NCI-H69 (cell line): ENCODE measurements at regions not wholly inside any gene's neighbourhood (a gene's known extent, or its start where the extent isn't known, plus 50 kb on each side); places are given as distances from the start of the nearest gene placed in this dataset.
A peak's percentile ranks its signal among the peaks of the same experiment; 100 is the strongest.

ENCODE experiments used
- DNase-seq: peaks from one replicate; lab custom pipeline; 2025; lab: John Stamatoyannopoulos, UW

DNA sequence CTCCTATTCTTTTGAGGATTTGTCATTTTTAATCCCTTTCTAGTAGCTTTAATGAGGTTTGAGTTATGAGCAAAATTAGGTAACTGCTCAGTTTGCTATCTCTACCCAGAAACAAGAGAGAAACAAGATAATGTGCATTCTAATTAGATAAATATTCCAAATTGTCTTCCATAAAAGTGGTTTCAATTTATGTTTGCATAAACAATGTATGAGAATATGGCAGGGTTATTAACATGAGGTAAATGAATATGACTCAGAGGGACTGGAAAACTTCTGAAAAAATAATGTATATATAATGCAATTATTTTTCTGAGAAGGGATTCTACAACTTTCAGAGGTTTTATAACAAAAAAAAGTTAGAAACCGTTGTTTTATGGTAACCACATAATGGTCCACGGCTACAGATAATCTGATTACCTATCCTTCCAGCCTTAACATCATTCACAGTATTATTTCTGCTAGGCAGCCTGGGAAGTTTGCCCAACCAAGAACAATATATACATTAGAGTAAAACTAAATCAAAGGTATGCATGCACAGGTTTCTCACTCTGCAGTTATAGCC is 101.2 kb downstream of the CRPPA start:
- no peak for DNase-seq

DNA sequence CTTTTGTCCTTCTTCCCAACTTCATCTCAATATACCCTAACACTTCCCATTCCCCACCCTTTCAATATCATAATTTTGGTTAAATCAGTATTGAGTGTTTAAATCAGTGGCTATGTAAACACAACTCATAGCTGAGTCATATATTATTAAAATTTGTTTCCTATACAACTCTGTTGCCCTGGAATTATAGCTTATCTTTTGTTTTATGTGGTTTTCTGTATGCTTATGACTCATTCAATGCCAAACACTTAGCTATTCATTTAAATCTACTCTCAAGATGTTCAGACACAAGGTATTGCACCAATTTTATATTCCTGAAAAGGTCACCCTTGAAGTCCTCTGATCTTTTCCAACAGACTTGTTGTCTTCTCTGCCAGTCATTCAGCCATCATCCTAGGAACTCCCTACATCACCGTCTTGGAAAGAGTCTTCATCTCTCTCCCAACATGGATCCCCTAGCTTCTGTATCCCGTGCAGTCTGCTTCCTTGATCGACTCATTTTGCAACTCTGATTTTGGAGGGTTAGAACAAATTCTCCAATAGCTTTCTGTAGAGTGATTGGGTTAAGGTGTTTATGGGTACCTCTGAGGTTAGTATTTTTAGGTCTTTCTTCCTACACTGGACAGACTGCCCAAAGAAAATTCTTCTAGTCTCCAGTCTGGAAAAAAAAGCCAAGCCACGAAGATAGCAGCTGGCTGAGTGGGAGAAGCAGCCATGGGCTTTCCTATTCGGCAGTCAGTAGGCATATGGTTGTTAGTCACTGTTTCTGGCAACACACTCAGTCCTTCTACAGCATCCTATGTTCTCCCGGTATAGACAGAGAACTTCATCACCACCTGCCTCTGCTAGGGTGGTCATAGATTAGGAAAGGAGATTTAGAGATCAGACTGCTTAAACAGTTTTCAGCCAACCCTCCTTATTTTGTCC is 102.1 kb downstream of the CRPPA start:
- no peak for DNase-seq

DNA sequence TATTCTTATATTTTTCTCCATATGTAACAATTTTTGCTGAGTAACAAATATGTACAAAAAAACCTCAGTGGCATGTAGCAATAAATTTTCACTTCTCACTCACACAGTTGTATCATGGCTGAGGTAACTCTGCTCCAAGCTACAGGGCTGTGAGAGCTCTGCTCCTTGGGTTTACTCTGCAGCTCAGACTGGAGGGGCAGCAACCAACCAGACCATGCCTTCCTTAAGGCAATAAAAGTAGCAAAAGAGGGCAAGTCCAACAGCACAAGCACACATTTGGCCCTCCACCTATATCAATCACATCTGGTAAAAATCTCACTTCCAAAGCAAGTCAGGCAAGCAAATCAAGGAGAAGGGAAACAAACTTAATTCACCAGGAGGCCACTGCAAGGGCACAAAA is 102.9 kb downstream of the CRPPA start:
- no peak for DNase-seq

DNA sequence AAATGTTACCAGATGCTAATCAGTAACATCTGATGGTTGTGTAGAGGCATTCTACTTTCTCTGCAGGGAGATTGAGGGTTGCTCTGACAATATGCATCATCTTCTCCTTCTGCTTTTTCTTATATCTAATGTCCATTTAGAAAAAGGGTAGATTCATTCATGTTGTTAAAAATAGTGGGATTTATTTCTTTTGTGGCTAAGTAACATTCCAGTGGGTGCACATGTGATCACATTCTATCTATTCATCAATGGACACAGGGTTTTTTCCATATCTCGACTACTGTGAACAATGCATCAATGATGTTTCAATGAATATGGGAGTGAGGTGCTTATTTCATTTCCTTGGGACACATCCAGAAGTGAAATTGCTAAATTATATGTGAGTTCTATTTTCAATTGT is 103.9 kb downstream of the CRPPA start:
- DNase-seq: no peak

DNA sequence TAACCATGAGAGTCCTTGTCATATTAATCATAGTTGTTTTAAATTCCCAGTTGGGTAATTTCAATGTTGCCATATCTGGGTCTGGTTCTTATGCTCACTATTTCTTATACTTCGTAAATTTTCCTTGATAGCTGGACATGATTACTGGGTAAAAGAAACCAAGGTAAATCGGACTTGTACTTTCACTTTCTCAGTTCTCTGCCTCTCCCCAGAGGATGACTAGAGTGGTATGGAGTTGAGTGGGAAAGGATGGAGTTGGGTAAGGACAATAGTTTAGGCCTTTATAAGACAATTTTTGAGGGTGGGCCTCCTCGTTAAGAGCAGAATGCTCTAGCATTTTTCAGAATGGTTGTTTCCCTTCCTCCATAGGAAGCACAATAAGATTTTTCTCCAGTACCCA is 106.1 kb downstream of the CRPPA start:
- DNase-seq: no peak

DNA sequence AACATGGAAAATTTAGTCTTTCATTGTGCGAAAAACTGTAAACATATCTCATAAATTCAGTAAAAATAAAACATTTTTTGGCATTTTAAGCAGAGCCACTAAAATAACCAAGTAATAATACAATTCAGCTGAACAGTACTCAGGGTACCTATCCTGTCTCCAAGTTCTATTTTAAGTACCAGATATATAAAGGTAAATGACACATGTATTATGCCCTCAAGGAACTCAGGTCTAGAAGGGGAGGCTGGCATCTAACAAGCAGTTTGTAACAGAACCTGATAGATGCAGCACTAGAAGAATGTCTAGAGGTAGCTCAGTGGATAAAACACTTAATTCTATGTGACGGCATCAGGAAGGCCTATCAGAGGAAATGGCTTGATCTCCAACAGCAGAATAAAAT is 112.2 kb downstream of the CRPPA start:
- no peak for DNase-seq

DNA sequence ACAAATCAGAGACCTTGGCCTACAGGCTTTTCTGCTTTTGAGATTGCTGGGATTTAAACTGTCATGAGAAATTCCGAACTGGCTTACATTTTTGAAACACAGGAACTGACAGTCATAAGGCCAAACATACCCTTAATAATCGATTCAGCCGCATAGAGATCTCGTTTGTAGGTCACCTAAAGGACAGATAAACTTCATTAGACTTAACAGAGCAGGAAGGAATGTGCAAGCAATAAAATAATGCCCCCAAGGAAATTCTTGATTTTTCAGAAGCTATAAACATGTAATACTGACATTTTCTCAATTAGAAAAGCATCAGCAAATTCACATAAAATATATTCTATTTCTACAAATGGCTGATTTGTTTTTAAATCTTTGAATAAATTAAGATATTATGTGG is 120.0 kb downstream of the CRPPA start:
- DNase-seq: no peak

DNA sequence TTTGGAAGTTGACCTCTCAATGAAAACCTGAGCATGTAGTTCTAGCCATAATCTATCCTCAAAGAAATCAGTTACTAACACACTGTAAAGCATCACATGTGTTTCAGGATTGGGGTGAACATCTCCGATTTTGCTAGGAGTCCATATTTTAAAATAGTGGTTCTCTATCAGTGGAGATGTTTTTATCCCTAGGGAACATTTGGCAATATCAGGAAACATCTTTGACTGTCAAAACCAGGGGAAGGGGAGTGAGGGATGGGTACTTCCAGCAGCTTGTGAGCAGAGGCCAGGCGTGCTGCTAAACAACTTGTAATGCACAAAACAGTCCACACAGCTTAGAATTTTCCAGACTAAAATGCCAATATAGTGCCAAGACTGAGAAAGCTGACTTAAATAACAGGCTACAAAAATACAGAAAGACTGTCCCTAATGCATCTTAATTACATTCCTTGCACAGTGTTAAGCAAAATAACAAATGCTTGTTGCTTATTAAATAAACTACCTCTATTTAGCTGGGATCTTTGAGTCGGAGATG is 120.9 kb downstream of the CRPPA start:
- DNase-seq: no peak

DNA sequence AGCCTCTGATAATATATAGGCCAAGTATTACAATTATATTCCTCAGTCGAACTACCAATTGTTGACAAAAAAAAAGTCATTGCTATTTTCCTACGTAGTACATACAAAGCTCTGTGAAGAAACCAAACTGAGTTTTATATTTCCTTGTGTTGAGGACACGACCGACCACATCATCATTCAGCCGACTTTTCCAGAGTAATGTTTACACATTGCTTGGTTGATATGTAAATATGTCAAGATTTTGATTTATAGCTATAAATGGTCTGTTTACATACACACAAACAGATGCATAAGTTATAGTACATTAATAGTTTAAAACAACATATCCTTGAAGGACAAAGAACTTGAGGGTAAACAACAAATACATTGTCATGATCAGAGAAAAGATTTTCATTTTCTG is 121.5 kb downstream of the CRPPA start:
- no peak for DNase-seq

DNA sequence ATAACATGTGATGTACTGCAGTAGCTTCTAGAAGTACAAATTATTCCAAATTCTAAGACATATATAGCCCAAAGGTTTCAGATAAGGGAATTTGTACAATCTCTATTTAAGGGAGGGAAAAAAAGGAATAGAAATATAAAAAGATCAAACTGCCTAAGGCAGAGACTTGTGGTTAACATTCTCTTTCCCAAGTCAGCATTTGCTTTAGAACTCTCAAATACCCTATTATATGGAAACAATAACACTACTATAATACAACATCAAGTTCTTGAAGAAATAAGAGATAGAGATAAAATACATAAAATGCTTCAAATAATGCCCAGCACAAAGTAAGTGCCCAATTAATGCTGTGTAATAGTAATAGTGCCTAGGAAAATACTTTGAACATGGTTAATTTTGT is 123.1 kb downstream of the CRPPA start:
- DNase-seq: no peak

DNA sequence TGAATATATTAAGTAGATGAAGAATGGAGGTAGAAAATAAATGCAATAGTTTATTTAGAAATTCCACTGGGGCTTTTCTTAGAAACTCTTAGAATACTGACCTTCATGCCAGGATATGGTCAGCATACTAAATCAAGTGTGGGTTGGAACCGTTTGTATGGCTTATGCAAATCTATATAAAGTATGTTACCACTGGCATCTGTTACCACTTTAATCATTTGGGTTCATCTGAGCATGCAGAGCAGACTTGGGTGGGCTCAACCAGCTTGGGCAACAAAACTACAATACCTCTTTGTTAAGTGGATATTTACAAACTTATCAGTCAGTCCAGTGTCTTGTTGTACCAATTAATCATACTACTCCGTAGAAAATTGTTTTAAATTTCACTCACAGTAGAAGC is 125.8 kb downstream of the CRPPA start:
- no peak for DNase-seq

DNA sequence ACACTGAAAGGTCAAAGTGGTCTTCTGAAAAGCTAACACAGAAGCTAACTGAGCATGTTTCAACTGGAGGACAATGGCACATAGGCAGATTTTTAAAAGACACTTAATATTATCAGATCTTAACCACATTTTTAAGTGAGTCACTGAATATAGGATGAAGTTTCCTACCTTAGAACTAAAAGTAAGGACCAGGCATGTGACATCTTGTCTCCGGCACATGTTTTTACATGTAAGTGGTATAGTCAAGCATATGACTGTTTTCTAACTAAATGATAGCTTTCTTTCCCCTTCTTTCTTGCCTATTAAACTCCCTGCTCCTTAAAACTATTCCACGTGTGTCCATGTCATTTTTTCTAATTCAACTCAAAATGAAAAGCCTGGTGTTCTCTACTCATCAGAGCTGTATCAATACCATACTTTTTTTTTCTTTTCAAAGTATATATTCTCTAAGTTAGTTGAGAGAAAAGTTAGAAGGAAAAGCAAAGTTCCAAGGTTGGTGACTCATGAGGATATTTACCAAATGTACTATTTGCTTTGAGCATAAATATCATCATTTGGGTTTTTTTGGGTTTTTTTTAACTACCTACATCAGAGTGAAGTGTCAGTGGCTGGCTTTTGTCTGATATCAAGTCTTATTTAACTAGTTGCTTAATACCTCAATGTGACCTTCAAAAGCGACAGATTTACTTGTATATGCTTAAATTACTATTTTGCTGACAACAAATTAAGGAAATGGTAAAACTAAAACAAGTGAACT is 127.5 kb downstream of the CRPPA start:
- no peak for DNase-seq

DNA sequence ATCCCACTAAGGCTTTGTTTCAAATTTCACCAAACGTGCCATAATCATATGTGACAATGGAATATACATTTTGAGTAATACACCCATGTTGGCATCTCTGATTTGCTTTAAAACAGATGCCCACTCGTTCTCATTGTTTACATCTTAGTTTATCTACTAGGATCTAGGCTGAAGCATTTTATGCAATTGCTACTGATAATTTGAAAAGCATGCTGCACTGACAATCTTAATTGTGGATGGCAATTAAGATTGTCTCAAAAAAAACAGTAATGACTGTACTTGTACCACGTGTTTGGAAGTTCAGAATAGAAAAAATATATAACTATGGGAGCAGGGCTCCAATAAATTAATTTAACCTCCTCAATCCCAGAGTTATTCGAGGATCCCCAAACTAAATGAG is 136.8 kb downstream of the CRPPA start:
- DNase-seq: no peak

DNA sequence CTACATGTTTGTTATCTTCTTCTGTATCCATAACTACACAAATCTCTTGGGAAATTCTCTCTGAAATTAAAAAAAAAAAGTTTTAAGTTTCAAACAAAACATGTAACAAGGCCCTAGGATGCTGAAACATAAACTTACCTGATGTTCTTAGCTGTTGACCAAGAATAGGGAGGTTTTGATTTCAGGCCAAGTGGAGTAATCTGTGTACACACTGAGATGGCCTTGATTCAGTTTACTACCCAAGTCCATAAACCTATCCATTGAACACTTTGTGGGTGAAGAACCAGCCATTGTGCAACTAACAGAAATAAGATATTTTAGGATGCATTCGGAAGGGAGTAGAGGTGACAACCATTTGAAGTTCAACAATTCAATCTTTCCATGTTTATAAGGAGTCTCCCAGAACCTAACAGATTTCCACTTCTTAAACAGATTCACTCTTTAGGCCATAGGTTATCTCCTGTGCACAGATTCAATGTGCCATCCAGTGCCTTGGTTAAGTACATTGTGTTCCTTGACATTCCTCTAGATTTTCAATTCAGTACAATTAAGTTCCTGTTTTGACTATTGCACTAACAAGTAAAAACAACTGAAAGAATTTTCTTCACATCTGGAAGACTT is 143.1 kb downstream of the CRPPA start:
- no peak for DNase-seq

DNA sequence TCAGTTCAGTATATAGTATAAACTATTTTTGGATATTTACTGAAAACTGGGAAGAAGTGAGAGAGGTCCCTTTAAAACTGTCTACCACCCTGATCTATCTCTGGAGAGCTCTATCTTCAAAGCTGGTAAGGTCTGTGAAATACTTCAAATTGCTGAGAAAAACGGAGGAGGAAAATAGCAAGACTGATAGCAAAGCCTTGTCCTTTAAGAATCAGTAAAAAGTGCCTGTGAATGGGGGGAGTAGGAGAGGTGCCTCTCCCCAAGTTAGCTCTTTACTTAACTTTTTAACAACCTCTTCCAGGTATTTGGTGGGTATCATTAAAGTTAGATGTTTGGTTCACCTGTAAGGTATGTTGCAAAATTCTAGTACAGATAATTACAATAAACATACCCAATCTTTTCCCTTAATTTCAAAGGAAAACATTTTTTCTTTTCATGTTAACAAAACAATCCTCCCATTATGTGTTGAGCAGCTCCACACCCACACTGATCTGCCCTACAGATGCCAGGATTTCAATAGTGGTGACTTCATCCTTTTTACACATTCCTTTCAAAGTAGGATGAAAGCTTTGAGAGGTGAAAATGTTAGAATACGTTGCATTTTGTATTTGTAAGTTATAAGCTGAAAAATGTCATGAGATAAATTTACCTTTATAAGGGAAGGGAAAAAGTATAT is 149.2 kb downstream of the CRPPA start:
- DNase-seq: no peak

DNA sequence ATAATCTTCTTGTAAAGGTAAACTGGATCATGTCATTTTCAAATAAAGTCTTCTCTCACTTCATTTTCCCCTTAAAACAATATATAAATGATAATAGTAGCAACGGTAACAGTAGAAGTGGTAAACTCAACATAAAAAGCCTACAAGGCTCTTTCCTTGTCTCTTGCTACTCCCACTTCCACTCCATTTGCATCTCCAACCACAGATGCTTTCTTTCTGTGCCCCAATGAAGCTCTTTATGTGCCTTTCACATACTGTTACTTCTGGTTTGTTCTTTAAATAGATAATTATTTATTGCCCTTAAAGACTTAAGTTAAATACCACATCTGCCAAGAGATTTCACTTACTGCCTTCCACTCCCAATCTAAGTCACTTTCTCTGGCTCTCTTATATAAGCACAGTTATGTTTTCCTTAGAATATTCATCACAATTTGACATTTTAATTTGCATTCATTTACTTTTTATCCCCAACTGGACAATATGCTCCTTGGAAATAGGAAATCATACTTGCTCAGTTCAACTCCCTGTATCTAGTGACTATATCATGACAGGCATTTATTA is 149.9 kb downstream of the CRPPA start:
- no peak for DNase-seq

DNA sequence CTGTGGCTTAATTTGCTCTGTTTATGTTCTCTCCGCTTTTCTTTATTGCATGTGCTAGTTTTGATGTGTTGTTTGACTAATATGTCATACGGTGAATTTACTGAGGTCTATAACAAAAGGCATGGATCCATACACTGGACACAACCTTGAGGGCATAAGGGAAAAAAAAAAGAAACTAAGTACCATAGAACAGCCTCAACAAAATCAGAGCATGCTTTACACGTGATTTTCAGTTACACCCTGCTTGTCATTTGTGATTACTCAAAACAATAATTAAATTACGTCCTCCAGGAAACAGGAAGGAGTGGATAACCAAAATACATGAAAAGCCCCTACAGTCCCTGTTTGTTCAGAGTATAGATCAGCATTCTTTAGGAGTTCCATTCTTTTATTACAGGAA is 150.5 kb downstream of the CRPPA start:
- peak; percentile 3 for DNase-seq

DNA sequence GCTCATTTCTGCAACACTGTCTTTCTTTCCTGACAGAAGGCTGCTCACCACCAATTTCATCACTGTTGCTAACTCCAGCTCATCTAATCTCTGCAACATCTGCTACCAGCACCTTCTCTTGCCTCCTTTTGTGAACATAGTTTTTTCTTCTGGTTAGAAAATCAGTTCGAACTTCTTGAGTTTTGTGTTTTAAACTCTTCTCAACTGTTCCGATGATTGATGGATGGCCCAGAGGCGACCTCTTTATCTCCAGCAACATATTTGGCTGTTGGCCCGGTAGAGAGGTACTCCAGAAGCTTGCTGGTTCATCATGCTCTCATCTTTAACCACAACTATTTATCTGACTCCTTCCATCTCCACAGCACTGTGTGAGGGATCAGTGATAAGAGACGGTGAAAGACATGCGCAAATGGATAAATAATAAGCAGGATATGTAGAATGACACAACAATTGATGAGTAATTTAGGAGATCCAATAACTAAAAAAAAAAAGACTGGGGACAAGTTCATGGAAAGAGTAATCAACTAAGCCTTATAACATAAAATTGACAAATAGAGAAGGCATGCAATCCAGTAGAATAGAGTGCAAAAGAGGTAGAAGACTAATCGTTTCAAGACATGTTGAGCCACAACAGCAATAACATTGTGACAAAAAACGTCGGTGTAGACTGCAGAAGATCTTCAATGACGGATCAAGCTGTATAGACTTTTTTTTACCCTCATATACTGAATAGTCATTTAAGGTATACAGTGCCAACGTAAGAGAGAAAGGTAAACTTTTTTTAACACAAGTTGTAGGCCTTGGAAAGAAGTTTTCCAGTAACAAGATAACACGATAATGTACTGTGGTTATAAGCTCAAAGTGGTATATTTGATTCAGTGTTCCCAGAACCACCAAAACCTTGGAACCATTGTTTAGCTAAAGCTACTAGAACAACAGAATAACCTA is 152.2 kb downstream of the CRPPA start:
- DNase-seq: no peak

DNA sequence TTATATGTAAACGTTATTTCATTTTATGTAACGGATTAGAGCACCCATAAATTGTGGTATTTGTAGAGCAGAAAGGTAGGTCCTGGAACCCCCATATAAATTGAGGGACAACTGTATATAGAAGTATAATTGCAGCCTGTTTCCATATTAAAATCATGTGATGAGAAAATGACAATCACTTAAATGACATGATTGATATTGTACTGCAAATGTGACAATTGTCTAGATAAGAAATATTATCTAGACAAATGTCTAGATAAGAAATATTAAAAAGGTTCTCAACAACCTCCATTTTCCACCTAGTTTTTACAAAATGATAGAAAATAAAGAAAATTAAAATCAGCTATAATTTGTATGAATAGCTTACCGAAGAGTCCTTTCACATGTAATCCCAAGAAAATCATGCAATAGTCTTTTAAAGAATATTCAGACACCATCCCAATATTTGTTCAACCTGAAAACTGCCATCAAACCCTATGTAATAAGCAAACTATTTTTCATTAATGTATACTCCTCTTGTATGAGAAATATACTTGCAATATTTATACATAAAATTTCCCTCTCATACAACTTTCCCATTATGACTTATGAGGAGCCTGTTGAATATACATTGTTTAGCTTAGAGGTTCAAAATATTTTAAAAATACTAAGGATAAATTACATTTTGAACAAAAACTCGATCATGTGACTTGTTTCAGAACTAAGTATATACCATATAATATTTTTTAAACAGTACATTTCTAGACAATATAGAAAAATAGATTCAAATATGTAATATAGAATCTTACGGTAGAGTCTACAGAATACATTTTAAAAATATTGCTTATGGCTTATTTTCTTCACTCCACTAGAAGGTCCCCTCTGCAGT is 153.2 kb downstream of the CRPPA start:
- DNase-seq: no peak
